Kidney capillary endothelial cell (primary cell): ENCODE measurements at regions not wholly inside any gene's neighbourhood (a gene's known extent, or its start where the extent isn't known, plus 50 kb on each side); places are given as distances from the start of the nearest gene placed in this dataset.
"Not testable (repeated sequence)": the region's sequence is repeated elsewhere in the genome, so short reads cannot be mapped to it uniquely, and the experiment has no call there.

Experiments
- DNase-seq: peaks from one replicate; pipeline ENCODE4 v3.0.0-alpha.2; 2018; ENCODE audit warnings: low spot score

DNA sequence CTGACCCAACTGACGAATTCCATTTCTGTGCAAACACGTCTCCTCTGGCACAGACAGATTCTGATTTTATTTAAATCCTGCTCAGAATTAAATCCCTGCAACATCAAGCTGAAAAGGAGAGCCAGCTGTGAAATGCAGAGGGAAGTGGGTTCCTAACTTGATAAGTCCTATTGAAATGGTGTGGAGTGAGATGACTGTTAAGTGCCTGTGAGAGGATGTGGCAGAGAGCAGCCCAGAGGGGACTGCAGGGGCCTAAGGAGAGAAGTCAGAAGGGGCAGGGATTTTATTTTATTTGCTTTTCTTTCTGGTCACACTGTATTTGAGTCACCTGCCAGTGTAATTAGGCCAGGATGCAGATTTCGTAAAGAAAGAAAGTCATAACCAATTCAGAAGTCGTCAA lies 277.4 kb downstream of the NKX6-1 start:
- DNase-seq: no peak

DNA sequence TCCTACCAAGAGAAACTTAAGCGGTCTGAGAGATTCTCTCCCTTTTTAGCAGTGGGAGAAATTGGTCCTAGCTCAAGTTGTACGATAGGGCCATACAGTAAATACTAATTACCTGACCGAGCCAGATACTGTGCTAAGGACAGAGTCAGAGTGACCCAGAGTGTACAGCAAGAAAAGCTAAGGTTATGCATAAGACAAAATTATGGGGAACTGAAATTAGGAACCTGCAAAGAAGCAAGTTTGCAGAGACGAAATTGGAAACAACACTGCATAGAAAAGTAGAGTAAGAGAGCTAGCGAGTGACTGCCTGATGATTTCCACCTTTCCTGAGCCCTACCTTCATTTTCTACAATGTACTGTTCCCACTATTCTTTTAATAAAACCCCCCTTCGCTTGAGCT lies 278.1 kb downstream of the NKX6-1 start:
- no peak for DNase-seq

- DNase-seq: no peak
Measured at GRCh38 chr4:84219656-84220055, 279.4 kb downstream of the NKX6-1 start.

- DNase-seq: no peak
Measured at GRCh38 chr4:84218031-84218430, 281.1 kb downstream of the NKX6-1 start.

GRCh38 chr4:84215217-84215616 lies 283.9 kb downstream of the NKX6-1 start:
- no peak for DNase-seq

DNA sequence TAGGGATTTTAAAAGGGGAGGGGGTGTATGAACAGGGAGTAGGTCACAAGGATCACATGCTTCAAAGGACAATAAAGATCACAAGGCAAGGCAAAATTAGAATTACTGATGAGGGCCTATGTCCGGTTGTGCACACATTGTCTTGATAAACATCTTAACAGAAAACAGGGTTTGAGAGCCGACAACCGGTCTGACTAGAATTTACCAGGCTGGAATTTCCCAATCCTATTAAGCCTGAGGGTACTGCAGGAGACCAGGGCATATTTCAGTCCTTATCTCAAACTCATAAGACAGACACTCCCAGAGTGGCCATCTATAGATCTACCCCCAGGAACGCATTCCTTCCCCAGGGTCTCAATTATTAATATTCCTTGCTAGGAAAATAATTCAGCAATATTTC lies 292.9 kb downstream of the NKX6-1 start:
- DNase-seq: not testable (repeated sequence)

DNA sequence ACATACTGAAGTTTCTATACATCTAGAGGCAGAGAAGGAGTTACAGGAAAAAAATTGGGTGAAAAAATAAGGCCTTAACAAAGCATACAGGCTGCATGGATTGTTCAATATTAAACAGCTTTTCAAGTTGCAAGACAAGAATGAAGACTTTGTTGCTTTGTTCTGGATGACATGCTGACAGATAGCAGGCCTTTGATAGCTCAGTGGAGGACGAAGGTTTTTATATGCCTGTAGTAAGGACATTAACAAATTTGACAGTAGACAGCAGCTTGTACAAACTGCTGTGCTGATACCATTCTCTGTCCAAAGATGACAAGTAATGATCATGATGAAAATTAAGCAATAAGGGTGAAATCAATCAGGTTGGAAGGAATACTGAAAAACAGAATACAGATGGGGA lies 309.9 kb downstream of the NKX6-1 start:
- DNase-seq: no peak

DNA sequence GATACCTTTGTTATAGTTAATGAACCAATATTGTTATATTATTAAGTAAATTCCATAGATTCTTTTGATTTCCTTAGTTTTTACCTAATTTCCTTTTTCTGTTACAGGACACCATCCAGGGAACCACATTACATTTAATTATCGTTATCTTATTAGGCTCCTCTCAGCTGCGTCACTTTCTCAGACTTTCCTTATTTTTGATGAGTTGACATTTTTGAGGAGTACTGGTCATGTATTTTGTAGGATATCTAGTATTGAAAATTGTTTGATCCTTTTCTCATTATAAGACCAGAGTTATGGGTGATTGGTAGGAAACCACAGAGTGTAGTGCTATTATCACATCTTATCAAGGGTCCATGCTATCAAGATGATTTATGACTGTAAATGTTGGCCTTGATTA lies 319.7 kb downstream of the NKX6-1 start:
- DNase-seq: no peak

GRCh38 chr4:84177831-84178542 lies 321.1 kb downstream of the NKX6-1 start:
- DNase-seq: no peak

DNA sequence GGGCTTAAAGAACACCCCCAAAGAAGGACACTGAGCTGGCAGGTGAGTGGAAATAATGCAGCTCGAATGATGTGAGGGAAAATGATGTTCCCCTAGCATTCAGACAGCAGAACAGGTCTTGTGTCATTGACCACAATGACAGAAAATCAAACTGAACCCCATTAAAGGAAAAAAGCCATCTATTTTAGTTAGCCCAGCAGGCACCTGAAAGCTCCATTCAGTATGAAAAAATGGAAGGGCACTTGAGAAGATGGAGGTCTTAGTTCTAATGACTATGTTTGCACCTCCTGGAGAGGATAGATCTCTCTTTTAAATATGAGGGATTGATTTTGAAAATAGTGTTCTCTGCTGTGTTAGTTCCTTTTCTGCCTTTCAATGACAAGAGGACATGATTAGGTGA lies 323.1 kb downstream of the NKX6-1 start:
- DNase-seq: no peak

DNA sequence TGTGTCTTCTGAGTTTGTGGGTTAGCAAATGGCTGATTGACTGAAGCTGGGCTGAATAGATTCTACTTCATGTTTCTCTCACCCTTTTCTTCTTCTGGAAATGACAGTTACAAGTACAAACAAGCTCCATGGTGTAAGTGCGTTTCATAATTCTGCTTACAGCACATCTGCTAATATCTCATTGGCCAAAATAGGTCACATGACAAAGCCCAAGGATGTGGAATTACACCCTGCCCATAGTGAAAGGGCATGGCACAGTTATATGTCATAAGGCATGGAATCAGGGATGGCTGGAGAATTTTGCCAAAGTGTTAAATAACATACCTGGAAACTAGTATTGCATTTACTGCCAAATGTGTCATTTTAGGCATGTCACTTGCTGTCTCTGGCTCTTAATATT lies 327.2 kb downstream of the NKX6-1 start:
- DNase-seq: no peak

- DNase-seq: no peak
Measured at GRCh38 chr4:84167564-84167963, 331.5 kb downstream of the NKX6-1 start.

- no peak for DNase-seq
Measured at GRCh38 chr4:84167093-84167492, 332.0 kb downstream of the NKX6-1 start.

DNA sequence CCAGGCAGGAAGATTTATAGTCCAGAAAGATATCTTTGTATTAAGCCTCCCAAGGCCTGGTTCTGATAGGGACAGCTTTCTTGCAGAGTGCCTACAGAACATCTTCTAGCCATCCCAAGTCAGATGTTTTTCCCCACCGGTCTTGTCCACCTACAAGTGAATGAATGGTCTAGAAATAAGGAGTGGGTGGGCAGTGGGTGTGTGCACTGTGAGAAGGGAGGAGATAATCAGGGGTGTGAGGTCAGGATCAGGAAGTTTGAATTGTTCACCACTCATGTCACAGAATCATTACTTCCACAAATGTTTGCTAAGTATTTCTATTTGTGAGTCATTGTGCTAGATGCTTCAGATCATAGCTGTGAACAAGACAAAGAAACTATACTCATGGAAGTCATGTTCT lies 332.6 kb downstream of the NKX6-1 start:
- no peak for DNase-seq

GRCh38 chr4:84164201-84164600 lies 334.9 kb downstream of the NKX6-1 start:
- no peak for DNase-seq

- no peak for DNase-seq
Measured at GRCh38 chr4:84159762-84160161, 339.3 kb downstream of the NKX6-1 start.

DNA sequence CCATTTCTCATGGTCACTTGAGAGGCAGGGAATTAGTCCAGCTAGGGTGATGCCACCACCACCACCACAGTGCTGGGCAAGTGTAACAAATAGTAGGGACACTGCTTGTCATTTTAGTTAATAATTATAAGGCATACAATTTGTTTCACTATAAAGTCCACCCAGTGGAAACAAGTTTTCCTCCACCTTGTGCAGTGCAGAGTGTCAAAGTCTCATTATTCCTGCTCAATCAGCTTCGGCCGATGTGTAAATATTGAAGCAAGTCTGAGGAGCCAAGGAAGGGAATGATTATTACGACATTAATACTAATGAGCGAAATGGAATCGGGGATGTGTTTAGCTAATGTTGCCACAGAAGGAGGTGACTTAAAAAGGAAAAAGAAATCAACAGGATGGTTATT lies 340.4 kb downstream of the NKX6-1 start:
- no peak for DNase-seq

DNA sequence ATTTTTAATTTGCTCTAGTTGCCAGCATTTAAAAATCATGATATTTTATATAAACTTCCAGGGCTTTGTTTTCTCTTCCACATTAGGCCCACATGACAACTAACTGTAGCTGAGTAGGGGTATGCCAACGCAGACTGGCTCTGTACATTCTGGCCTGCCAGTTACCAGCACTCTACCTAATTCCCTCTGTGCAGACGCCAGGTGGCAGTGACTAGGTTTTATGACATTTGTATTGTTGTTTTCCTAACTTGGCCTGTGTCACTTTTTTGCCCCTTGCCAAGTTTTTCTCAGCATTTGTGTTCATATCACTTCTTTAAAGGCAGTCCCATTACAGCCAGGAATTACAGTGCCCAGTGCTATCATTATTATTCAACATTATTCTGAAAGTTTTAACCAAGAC lies 347.5 kb downstream of the NKX6-1 start:
- DNase-seq: no peak

DNA sequence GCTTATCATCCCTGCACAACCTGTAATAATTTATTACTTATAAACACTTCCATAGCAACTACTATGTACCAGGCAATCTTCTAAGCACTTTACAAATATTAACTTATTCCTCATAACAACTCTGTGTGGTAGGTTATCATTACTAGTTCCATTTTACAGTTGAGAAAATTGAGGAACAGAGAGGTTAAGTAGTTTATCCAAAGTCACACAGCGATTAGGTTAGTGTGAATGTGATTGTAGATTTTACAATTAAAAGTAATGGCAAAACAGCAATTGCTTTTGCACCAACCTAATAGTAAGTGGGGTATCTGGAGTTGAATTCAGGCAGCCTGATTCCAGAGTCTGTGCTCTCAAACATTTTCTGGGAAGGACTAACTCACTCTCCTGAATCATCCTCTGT lies 348.9 kb downstream of the NKX6-1 start:
- DNase-seq: no peak

GRCh38 chr4:84147831-84148230 lies 351.3 kb downstream of the NKX6-1 start:
- no peak for DNase-seq

DNA sequence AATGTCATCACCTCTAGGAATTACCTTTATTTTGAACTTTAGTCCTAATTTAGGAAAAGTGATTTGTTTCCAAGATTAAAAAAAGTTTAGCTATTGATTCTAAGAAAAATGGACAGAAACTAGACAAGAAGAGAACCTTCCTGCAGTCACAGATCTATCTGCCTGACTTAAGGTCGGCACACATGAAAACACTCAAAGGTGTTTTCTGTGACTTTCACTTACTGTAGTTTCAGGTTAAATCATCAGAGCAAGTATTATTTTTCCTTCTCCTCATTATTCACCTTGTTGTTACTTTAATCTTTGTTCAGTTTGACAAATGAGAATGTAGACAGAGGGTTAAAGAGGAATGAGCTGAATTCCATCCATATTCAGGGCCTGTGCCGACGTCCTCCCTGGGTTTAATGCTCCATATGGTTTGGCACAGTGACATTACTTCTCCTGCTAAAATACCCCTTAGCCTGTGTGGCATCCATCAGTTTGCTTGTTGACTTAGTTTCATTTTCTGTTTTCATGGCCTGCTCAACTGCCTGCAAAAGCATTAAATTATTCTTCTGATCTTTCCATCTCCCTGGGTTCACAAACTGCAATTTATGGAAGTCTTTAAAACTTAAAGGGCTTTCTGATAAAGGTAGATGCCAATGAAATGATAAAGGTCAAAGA lies 352.7 kb downstream of the NKX6-1 start:
- DNase-seq: no peak

- DNase-seq: no peak
Measured at GRCh38 chr4:84145176-84145575, 353.9 kb downstream of the NKX6-1 start.

GRCh38 chr4:84126911-84127310 lies 372.2 kb downstream of the NKX6-1 start:
- not testable (repeated sequence) for DNase-seq
